ENCODE measurements at regions not wholly inside any gene's neighbourhood (a gene's known extent, or its start where the extent isn't known, plus 50 kb on each side); places are given as distances from the start of the nearest gene placed in this dataset.

DNA sequence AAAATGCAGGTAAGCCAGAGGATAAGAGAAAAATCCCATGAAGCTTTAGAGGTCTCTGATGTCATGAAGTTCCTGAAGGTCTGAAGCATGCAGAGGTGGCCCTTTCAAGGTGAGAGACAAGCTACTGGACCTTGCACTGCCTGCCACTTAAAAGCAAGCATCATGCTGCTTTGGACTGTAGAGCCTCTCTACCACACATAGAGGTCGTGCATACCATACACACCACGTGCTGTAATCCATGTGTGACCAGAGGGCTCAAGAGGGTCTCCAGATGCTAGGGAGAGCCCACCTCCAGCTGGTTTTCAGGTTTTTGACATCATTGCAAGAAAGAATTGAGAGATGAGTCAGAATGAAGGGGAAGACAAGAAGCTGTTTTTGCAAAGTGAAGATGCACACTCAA, 436.4 kb downstream of the TCERG1L start:
- TF ChIP-seq CTCF (conservative IDR thresholded peaks at IDR 0.05 in 1 of 2, IDR thresholded peaks at IDR 0.05 in 1 of 2; ENCODE audit: extremely low read depth in 1 of 2, insufficient read depth in 1 of 2, low read depth in 1 of 2, low read length in 2 of 2) (no peak), EZH2 (IDR thresholded peaks at IDR 0.05; ENCODE audit: borderline replicate concordance, low read length) (no peak)
